ENCODE measurements at regions not wholly inside any gene's neighbourhood (a gene's known extent, or its start where the extent isn't known, plus 50 kb on each side); places are given as distances from the start of the nearest gene placed in this dataset.

- no CpG with 5 or more reads among the region's 4 CpGs for whole genome bisulfite sequencing (ENCODE audit: extremely low coverage, insufficient coverage, insufficient read length)
- H2BK5ac ChIP-seq (ENCODE audit: low read depth, low read length, poor library complexity), result no peak overlapping the region
Observed at GRCh38 chr20:22841846-22842245, 193.3 kb upstream of the SSTR4 start.

GRCh38 chr20:22842793-22843192 is 192.3 kb upstream of the SSTR4 start:
- Histone ChIP-seq H3K18ac (ENCODE audit: low read length) (no peak overlapping the region), H3K27me3 (ENCODE audit: insufficient read depth, low read length) (no peaks in the 10 kb centered on the region), H3K79me2 (ENCODE audit: control insufficient read depth, insufficient read depth, low read length, poor library complexity) (no peaks in the 10 kb centered on the region), H3K4ac (ENCODE audit: low read depth, low read length) (no peak overlapping the region), H3K79me1 (ENCODE audit: low read length) (no peaks in the 10 kb centered on the region), H3K4me2 (ENCODE audit: low read length) (no peak overlapping the region), H4K91ac (ENCODE audit: low read depth, low read length) (no peak overlapping the region), H3K14ac (ENCODE audit: low read length) (no peak overlapping the region), H3K4me1 (ENCODE audit: control insufficient read depth in 1 of 2, insufficient read depth in 2 of 2, low read length in 2 of 2) (no peaks in the 10 kb centered on the region), H3K36me3 (ENCODE audit: control insufficient read depth in 1 of 2, insufficient read depth in 2 of 2, low read length in 2 of 2) (no peaks in the 10 kb centered on the region), H3K27ac (ENCODE audit: low read depth, low read length) (no peak overlapping the region), H4K8ac (ENCODE audit: low read depth, low read length) (no peak overlapping the region), H3K23ac (ENCODE audit: low read length) (no peak overlapping the region), H2BK5ac (ENCODE audit: low read depth, low read length, poor library complexity) (no peak overlapping the region), H2AFZ (ENCODE audit: insufficient read depth, low read length, poor library complexity) (no peak overlapping the region), H3K4me3 (ENCODE audit: low read depth, low read length) (no peak overlapping the region), H2AK5ac (ENCODE audit: low read length) (no peak overlapping the region), H2BK120ac (ENCODE audit: insufficient read depth, low read length, poor library complexity) (no peak overlapping the region), H4K12ac (ENCODE audit: low read depth, low read length) (no peak overlapping the region), H3K9me3 (ENCODE audit: insufficient read depth, low read depth, low read length) (no peaks in the 10 kb centered on the region), H2BK12ac (ENCODE audit: low read length) (no peak overlapping the region), H3K9ac (ENCODE audit: low read length) (no peak overlapping the region)
- WGBS (ENCODE audit: extremely low coverage, insufficient coverage, insufficient read length), result no CpG with 5 or more reads among the region's 5 CpGs
- DNase-seq, result no peak

More at GRCh38 chr20:22841846-22842245, 193.3 kb upstream of the SSTR4 start:
- H3K14ac ChIP-seq (ENCODE audit: low read length), result no peak overlapping the region
- no peak overlapping the region for H3K18ac ChIP-seq (ENCODE audit: low read length)
- DNase-seq, result no peak
- no peaks in the 10 kb centered on the region for H3K27me3 ChIP-seq (ENCODE audit: insufficient read depth, low read length)
- H3K23ac ChIP-seq (ENCODE audit: low read length), result no peak overlapping the region
- no peak overlapping the region for H4K12ac ChIP-seq (ENCODE audit: low read depth, low read length)
- H4K91ac ChIP-seq (ENCODE audit: low read depth, low read length), result no peak overlapping the region
- H4K8ac ChIP-seq (ENCODE audit: low read depth, low read length), result no peak overlapping the region
- no peak overlapping the region for H2AK5ac ChIP-seq (ENCODE audit: low read length)
- no peaks in the 10 kb centered on the region for H3K9me3 ChIP-seq (ENCODE audit: insufficient read depth, low read depth, low read length)
- no peak overlapping the region for H3K4ac ChIP-seq (ENCODE audit: low read depth, low read length)
- no peaks in the 10 kb centered on the region for H3K79me1 ChIP-seq (ENCODE audit: low read length)
- no peaks in the 10 kb centered on the region for H3K36me3 ChIP-seq (ENCODE audit: control insufficient read depth in 1 of 2, insufficient read depth in 2 of 2, low read length in 2 of 2)
- no peak overlapping the region for H3K4me3 ChIP-seq (ENCODE audit: low read depth, low read length)
- no peak overlapping the region for H3K9ac ChIP-seq (ENCODE audit: low read length)
- H2AFZ ChIP-seq (ENCODE audit: insufficient read depth, low read length, poor library complexity), result no peak overlapping the region
- H3K4me2 ChIP-seq (ENCODE audit: low read length), result no peak overlapping the region
- H3K27ac ChIP-seq (ENCODE audit: low read depth, low read length), result no peak overlapping the region
- H3K79me2 ChIP-seq (ENCODE audit: control insufficient read depth, insufficient read depth, low read length, poor library complexity), result no peaks in the 10 kb centered on the region
- H2BK120ac ChIP-seq (ENCODE audit: insufficient read depth, low read length, poor library complexity), result no peak overlapping the region
- no peak overlapping the region for H2BK12ac ChIP-seq (ENCODE audit: low read length)
- peaks cover 0 to 3% of the 10 kb centered on the region in 2 experiments for H3K4me1 ChIP-seq (ENCODE audit: control insufficient read depth in 1 of 2, insufficient read depth in 2 of 2, low read length in 2 of 2)

GRCh38 chr20:22844959-22845358 is 190.2 kb upstream of the SSTR4 start:
- Histone ChIP-seq H3K4me3 (ENCODE audit: low read depth, low read length) (no peak overlapping the region), H4K8ac (ENCODE audit: low read depth, low read length) (no peak overlapping the region), H3K79me2 (ENCODE audit: control insufficient read depth, insufficient read depth, low read length, poor library complexity) (no peaks in the 10 kb centered on the region), H4K12ac (ENCODE audit: low read depth, low read length) (no peak overlapping the region), H3K23ac (ENCODE audit: low read length) (no peak overlapping the region), H2AK5ac (ENCODE audit: low read length) (no peak overlapping the region), H3K18ac (ENCODE audit: low read length) (no peak overlapping the region), H3K27ac (ENCODE audit: low read depth, low read length) (no peak overlapping the region), H3K36me3 (ENCODE audit: control insufficient read depth in 1 of 2, insufficient read depth in 2 of 2, low read length in 2 of 2) (no peaks in the 10 kb centered on the region), H2BK12ac (ENCODE audit: low read length) (no peak overlapping the region), H3K4ac (ENCODE audit: low read depth, low read length) (no peak overlapping the region), H3K27me3 (ENCODE audit: insufficient read depth, low read length) (no peaks in the 10 kb centered on the region), H3K79me1 (ENCODE audit: low read length) (no peaks in the 10 kb centered on the region), H3K9me3 (ENCODE audit: insufficient read depth, low read depth, low read length) (no peaks in the 10 kb centered on the region), H3K4me1 (ENCODE audit: control insufficient read depth in 1 of 2, insufficient read depth in 2 of 2, low read length in 2 of 2) (no peaks in the 10 kb centered on the region), H2AFZ (ENCODE audit: insufficient read depth, low read length, poor library complexity) (no peak overlapping the region), H4K91ac (ENCODE audit: low read depth, low read length) (no peak overlapping the region), H3K14ac (ENCODE audit: low read length) (no peak overlapping the region), H2BK5ac (ENCODE audit: low read depth, low read length, poor library complexity) (no peak overlapping the region), H3K4me2 (ENCODE audit: low read length) (no peak overlapping the region), H2BK120ac (ENCODE audit: insufficient read depth, low read length, poor library complexity) (no peak overlapping the region), H3K9ac (ENCODE audit: low read length) (no peak overlapping the region)
- DNase-seq, result no peak

DNA sequence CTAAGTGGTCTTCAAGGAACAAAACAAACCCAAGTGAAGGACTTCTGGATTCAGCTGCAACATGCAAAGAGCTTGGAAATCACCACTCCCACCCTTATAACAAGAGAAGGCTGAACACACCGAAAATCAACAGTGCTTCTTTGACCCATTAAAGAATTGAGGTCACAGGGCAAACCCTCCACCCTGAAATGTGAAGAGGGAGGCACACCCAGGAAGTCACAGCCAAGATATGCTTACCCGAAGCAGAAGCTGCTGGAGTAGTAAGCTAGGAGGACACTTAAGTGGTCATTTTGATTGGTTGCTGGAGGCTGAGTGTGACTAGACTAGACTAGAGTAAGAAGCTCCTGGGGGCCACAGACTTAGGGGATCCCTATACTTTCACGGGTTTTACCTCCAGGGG is 188.2 kb upstream of the SSTR4 start:
- no peak for DNase-seq
- Histone ChIP-seq H3K4me3 (ENCODE audit: low read depth, low read length) (no peak overlapping the region), H3K14ac (ENCODE audit: low read length) (no peak overlapping the region), H2BK120ac (ENCODE audit: insufficient read depth, low read length, poor library complexity) (no peak overlapping the region), H3K79me2 (ENCODE audit: control insufficient read depth, insufficient read depth, low read length, poor library complexity) (no peaks in the 10 kb centered on the region), H2AK5ac (ENCODE audit: low read length) (no peak overlapping the region), H3K36me3 (ENCODE audit: control insufficient read depth in 1 of 2, insufficient read depth in 2 of 2, low read length in 2 of 2) (no peaks in the 10 kb centered on the region), H3K27ac (ENCODE audit: low read depth, low read length) (no peak overlapping the region), H4K12ac (ENCODE audit: low read depth, low read length) (no peak overlapping the region), H2BK5ac (ENCODE audit: low read depth, low read length, poor library complexity) (no peak overlapping the region), H3K23ac (ENCODE audit: low read length) (no peak overlapping the region), H4K91ac (ENCODE audit: low read depth, low read length) (no peak overlapping the region), H3K4me2 (ENCODE audit: low read length) (no peak overlapping the region), H3K9me3 (ENCODE audit: insufficient read depth, low read depth, low read length) (no peaks in the 10 kb centered on the region), H3K18ac (ENCODE audit: low read length) (no peak overlapping the region), H3K27me3 (ENCODE audit: insufficient read depth, low read length) (no peaks in the 10 kb centered on the region), H2AFZ (ENCODE audit: insufficient read depth, low read length, poor library complexity) (no peak overlapping the region), H3K4ac (ENCODE audit: low read depth, low read length) (no peak overlapping the region), H3K4me1 (ENCODE audit: control insufficient read depth in 1 of 2, insufficient read depth in 2 of 2, low read length in 2 of 2) (no peaks in the 10 kb centered on the region), H4K8ac (ENCODE audit: low read depth, low read length) (no peak overlapping the region), H3K79me1 (ENCODE audit: low read length) (no peaks in the 10 kb centered on the region), H3K9ac (ENCODE audit: low read length) (no peak overlapping the region), H2BK12ac (ENCODE audit: low read length) (no peak overlapping the region)
- no CpG with 5 or more reads among the region's 3 CpGs for WGBS (ENCODE audit: extremely low coverage, insufficient coverage, insufficient read length)
